Activated CD4-positive, alpha-beta T cell treated with anti-CD3 and anti-CD28 coated beads, Interleukin-2, amount 10 ng/mL, durations not matched to agents 7 days and 5 days (primary cell): ENCODE measurements at regions not wholly inside any gene's neighbourhood (a gene's known extent, or its start where the extent isn't known, plus 50 kb on each side); places are given as distances from the start of the nearest gene placed in this dataset.

Source experiments
- CTCF ChIA-PET: fragments of 350-600 bp; sonication (Branson Sonifier 250); formaldehyde crosslinking; loops from one replicate; lab custom pipeline; 2021; ENCODE audit warnings: antibody characterized with exemption; lab: Charles Lee
- POLR2A ChIA-PET: fragments of 350-600 bp; sonication (Branson Sonifier 250); formaldehyde crosslinking; loops from one replicate; lab custom pipeline; 2021; ENCODE audit warnings: antibody characterized with exemption; lab: Charles Lee
- DNase-seq: peaks from one replicate; pipeline ENCODE4 v3.0.0-alpha.2; 2020
- H3K27ac Mint-ChIP-seq: one replicate; pipeline ENCODE4 v1.8.0; 2021; ENCODE audit warnings: mild to moderate bottlenecking, moderate library complexity, mixed read lengths
- H3K27me3 Mint-ChIP-seq: one replicate; pipeline ENCODE4 v1.8.0; 2021; ENCODE audit warnings: mixed read lengths
- H3K36me3 Mint-ChIP-seq: one replicate; pipeline ENCODE4 v1.8.0; 2021; ENCODE audit warnings: low read depth, mixed read lengths
- H3K4me1 Mint-ChIP-seq: one replicate; pipeline ENCODE4 v1.8.0; 2021; ENCODE audit warnings: mixed read lengths
- H3K4me3 Mint-ChIP-seq: one replicate; pipeline ENCODE4 v1.8.0; 2021; ENCODE audit warnings: mild to moderate bottlenecking, moderate library complexity, mixed read lengths
- H3K9me3 Mint-ChIP-seq: one replicate; pipeline ENCODE4 v1.8.0; 2021; ENCODE audit warnings: mixed read lengths

DNA sequence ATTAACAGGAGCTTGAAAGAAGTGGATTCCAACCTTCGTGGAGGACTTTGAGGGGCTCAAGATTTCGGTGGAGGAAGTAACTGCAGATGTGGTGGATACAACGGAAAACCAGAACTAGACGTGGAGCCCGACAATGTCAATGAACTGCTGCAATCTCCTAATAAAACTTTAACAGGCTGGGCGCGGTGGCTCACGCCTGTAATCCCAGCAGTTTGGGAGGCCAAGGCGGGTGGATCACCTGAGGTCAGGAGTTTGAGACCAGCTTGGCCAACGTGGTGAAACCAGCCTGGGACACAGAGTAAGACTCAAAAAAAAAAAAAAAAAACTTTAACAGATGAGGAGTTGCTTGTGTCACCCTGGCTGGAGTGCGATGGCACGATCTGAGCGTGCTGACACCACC lies 477.8 kb upstream of the MKI67 start:
- Mint-ChIP-seq H3K27ac (no peak overlapping the region), H3K4me3 (no peak overlapping the region), H3K27me3 (no peaks in the 10 kb centered on the region), H3K36me3 (no peaks in the 10 kb centered on the region), H3K4me1 (no peaks in the 10 kb centered on the region), H3K9me3 (no peaks in the 10 kb centered on the region)
- DNase-seq = no peak
- CTCF ChIA-PET = no interaction called here
- POLR2A ChIA-PET = no interaction called here

DNA sequence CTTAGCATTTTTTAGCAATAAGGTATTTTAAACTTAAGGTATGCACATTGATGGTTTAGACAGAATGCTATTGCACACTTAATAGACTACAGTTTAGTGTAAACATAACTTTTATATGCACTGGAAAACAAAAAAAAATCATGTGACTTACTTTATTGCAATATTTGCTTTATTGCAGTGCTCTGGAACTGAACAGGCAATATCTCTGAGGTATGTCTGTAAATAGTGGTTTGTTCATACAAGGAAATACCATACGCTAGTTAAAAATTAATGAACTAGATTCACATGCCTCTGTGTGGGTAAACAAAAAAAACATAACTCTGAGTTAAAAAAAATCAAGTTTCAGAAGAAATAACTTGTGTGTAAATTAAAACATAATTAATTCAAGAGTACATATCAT lies 479.0 kb upstream of the MKI67 start:
- Mint-ChIP-seq H3K9me3 (no peaks in the 10 kb centered on the region), H3K4me1 (no peaks in the 10 kb centered on the region), H3K4me3 (no peak overlapping the region), H3K27me3 (no peaks in the 10 kb centered on the region), H3K27ac (no peak overlapping the region), H3K36me3 (no peaks in the 10 kb centered on the region)
- ChIA-PET POLR2A (no interaction called here), CTCF (no interaction called here)
- no peak for DNase-seq

DNA sequence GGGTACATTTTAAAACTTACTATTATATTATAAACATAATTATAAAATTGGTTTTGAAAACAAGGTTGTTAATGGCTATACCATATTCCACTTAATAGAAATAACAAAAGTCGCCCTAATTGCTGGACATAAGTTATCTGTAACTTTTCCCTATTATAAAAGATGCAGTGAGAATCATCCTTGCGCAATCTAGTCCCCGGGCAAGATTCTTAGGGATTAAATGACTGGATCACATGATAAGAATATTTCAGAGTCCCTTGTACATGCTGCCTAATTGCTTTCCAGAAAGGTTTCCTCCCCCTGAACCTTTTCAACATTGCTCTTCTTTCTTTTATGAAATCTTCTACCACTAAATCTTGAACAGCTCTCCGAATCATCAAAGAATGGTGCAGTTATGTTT lies 479.8 kb upstream of the MKI67 start:
- no peaks in the 10 kb centered on the region for H3K4me1 Mint-ChIP-seq
- no peak for DNase-seq
- no peaks in the 10 kb centered on the region for H3K9me3 Mint-ChIP-seq
- ChIA-PET CTCF (no interaction called here), POLR2A (no interaction called here)
- H3K27ac Mint-ChIP-seq = no peak overlapping the region
- no peaks in the 10 kb centered on the region for H3K36me3 Mint-ChIP-seq
- H3K4me3 Mint-ChIP-seq = no peak overlapping the region
- H3K27me3 Mint-ChIP-seq = no peaks in the 10 kb centered on the region

DNA sequence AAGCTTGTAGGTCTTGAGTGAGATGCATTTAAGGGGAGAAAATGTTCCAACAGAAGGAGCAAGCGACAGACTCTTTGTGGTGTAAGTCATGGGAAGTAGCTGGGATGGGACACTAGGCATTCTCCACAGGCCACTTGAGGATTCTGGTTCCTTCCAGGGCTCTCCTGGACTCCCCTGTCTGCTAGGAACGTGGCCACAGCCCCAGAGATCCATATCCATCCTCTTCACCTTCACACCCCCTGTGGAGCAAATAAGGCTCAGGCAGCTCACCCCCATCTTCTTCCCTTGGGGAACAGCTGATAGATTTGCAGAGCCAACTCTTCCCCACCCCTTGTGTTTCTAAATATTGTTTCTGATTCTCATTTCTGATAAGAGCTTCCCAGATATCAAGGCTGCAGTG lies 482.6 kb upstream of the MKI67 start:
- CTCF ChIA-PET = no interaction called here
- no peaks in the 10 kb centered on the region for H3K36me3 Mint-ChIP-seq
- H3K27me3 Mint-ChIP-seq = no peaks in the 10 kb centered on the region
- no peak overlapping the region for H3K4me3 Mint-ChIP-seq
- no peak overlapping the region for H3K27ac Mint-ChIP-seq
- DNase-seq = no peak
- POLR2A ChIA-PET = no interaction called here
- H3K4me1 Mint-ChIP-seq = no peaks in the 10 kb centered on the region
- no peaks in the 10 kb centered on the region for H3K9me3 Mint-ChIP-seq

DNA sequence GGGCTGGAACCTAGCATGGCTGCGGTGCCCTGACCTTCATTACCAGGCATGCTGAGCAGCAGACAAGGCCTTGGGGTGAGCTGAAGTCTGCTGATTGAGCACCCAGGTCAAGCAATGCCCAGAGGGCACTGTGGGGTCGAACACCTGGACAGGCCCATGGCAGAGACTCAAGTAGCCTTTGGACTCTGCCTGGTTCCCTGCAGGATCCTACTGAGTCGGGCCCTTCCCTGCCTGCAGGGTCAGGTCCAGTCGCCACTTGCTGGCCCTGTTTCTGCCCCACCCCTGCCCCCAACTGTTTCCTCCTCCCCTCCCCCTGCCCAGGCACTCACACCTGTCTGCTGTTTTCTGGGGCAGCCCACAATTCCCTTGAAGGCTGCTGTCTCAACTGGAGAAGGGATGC lies 483.2 kb upstream of the MKI67 start:
- no peaks in the 10 kb centered on the region for H3K9me3 Mint-ChIP-seq
- H3K4me3 Mint-ChIP-seq = no peak overlapping the region
- no peak for DNase-seq
- H3K27me3 Mint-ChIP-seq = no peaks in the 10 kb centered on the region
- H3K4me1 Mint-ChIP-seq = no peaks in the 10 kb centered on the region
- ChIA-PET CTCF (no interaction called here), POLR2A (no interaction called here)
- H3K36me3 Mint-ChIP-seq = no peaks in the 10 kb centered on the region
- no peak overlapping the region for H3K27ac Mint-ChIP-seq

DNA sequence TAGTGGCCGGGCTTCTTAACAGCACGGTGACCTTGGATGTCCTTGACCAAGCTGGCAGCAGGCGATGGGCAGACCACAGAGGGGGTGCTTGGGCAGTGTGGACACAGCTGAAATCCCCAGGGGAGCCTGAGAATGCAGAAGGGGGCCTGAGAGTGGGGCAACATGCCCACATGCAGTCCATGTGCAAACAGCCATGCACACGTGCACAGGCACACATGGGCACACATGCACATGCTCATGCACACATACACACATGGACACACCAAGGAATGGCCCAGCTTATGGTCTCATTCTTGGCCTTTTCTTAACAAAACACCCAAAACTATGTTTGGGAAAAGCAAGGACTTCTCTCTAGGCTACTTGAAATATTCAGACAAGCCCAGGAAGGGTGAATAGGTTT lies 483.9 kb upstream of the MKI67 start:
- DNase-seq = no peak
- ChIA-PET CTCF (no interaction called here), POLR2A (no interaction called here)
- Mint-ChIP-seq H3K36me3 (no peaks in the 10 kb centered on the region), H3K27ac (no peak overlapping the region), H3K4me3 (no peak overlapping the region), H3K27me3 (no peaks in the 10 kb centered on the region), H3K9me3 (no peaks in the 10 kb centered on the region), H3K4me1 (no peaks in the 10 kb centered on the region)

DNA sequence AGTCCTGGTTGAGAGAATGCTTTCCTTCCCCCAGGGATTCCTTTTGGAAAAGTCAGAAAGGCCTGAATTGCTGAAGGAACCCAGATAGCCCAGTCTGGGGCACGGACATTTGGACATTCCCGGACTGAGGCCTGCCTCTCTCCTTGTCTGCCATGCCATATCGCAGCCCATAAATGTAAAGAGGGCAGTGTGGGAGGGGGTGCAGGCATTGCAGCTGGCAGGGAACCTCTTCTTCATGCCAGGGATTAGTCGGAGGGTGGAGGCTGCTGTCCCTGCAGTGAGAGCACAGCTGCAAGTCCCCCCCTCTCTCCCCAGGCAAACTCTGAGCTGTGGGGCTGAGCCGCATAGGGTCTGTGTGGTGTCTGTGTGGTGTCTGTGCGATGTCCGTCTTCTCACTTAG lies 486.0 kb upstream of the MKI67 start:
- no peaks in the 10 kb centered on the region for H3K27me3 Mint-ChIP-seq
- no peaks in the 10 kb centered on the region for H3K4me1 Mint-ChIP-seq
- POLR2A ChIA-PET = no interaction called here
- no peaks in the 10 kb centered on the region for H3K36me3 Mint-ChIP-seq
- CTCF ChIA-PET = interaction anchor here (1.2 kb wide), 1 partner anchor 14 kb away, joined by 4 read pairs; no protein-coding TSS in a partner anchor
- H3K27ac Mint-ChIP-seq = no peak overlapping the region
- no peak for DNase-seq
- no peaks in the 10 kb centered on the region for H3K9me3 Mint-ChIP-seq
- no peak overlapping the region for H3K4me3 Mint-ChIP-seq

DNA sequence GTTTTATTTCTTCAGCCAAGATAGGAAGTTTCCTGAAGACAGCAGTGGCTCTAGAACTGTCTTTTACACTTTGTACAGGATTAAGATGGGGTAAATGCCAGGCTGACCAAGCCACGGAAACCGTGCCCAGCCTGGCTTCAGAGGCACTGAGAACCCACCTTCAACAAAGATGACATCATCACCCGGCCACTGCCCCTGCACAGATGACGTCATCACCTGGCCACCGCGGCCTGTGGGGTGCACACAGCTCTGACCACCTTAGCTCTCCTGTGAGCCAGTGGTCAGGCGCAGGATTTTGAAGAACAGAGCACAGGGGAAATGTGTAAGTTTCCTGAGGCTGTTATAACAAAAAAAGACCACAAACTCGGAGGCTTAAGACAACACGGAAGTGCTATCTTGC lies 486.4 kb upstream of the MKI67 start:
- ChIA-PET POLR2A (no interaction called here), CTCF (no interaction called here)
- Mint-ChIP-seq H3K27ac (no peak overlapping the region), H3K4me1 (no peaks in the 10 kb centered on the region), H3K36me3 (no peaks in the 10 kb centered on the region), H3K9me3 (no peaks in the 10 kb centered on the region), H3K27me3 (no peaks in the 10 kb centered on the region), H3K4me3 (no peak overlapping the region)
- DNase-seq = no peak

DNA sequence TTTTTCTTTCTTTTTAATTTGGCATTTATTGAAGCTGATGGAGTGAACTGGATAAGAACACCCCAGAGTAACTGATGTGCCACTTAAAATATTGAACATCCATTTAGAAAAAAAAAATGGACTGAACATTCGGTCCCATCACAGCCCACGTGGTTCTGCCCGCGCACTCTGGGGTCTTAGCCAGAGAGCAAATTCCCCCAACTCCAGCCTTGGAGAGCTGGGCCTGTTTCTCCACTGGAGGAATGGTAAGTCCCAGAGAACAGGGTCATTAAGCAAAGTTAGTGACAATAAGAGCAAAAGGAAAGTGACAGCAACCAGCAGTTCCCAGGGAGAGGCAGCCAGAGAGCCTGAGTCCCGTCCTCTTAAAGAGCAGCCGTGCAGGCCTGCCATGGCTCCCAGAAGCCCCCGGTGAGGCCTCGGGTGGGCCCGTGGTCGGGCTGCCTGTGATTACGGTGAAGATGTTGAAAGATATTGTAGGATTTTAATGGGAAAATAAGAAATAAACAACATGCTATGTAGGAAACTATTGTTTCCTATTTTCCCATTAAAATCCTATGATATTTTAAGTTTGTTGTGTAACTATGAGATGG lies 487.9 kb upstream of the MKI67 start:
- H3K9me3 Mint-ChIP-seq = no peaks in the 10 kb centered on the region
- CTCF ChIA-PET = no interaction called here
- no peak for DNase-seq
- no peaks in the 10 kb centered on the region for H3K36me3 Mint-ChIP-seq
- no peaks in the 10 kb centered on the region for H3K4me1 Mint-ChIP-seq
- H3K4me3 Mint-ChIP-seq = no peak overlapping the region
- no peak overlapping the region for H3K27ac Mint-ChIP-seq
- H3K27me3 Mint-ChIP-seq = no peaks in the 10 kb centered on the region
- POLR2A ChIA-PET = no interaction called here

DNA sequence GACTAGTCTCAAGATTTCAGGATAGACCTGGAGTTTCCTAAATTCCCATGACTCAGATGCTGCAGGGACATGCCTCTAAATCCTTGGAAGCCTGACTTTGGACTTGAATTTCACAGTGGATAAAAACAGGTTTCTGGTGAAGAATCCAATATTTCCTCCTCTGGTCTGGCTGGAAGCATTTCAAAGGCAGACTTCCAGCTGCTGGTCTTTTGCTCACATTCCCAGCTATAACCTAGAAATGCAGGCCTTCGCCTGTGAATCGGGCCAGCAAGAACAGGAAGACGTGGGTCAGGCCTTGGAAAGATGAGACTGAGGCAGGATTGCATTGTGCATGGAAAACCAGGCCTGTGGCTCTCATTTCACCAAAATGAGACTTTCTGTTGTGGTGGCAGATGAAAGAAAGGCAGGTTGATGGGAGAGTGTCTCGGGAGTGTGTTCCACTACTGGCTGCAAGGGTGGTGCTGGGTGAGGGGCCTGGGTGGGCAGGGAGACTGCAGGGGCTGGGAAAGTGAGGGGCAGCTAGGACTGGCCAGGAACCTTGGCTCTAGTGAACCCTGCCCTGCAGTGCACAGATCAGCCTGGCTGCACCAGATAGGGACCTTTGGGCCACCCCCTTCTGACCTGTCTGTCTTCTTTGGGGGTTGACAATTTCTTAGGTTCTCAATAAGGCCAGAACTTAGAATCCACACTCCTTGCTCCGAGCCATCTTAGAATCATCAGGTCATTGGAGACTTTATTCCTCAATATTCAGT lies 488.8 kb upstream of the MKI67 start:
- no peaks in the 10 kb centered on the region for H3K4me1 Mint-ChIP-seq
- CTCF ChIA-PET = no interaction called here
- POLR2A ChIA-PET = no interaction called here
- H3K27ac Mint-ChIP-seq = no peak overlapping the region
- no peaks in the 10 kb centered on the region for H3K36me3 Mint-ChIP-seq
- no peaks in the 10 kb centered on the region for H3K9me3 Mint-ChIP-seq
- H3K27me3 Mint-ChIP-seq = no peaks in the 10 kb centered on the region
- no peak overlapping the region for H3K4me3 Mint-ChIP-seq
- DNase-seq = no peak

DNA sequence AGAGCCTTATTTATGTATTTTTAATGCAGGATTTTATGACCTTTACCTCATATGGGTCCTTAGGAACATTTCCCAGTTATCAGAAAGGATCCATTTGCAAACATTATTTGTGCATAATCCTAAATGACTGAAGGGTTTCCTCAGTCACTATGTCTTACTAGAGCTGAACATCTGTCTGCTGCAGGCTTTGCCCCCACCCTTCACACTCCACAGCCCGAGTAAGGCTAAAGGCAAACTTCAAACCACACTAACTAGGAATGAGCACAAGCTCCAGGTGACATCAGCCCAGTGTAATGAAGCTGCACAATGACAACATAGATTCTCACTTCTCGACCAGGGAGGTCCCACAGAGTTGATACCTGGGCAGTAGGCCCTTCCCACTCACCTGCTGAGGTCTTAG lies 491.3 kb upstream of the MKI67 start:
- Mint-ChIP-seq H3K4me1 (no peaks in the 10 kb centered on the region), H3K4me3 (no peak overlapping the region), H3K27me3 (no peaks in the 10 kb centered on the region), H3K27ac (no peak overlapping the region), H3K36me3 (no peaks in the 10 kb centered on the region), H3K9me3 (no peaks in the 10 kb centered on the region)
- no peak for DNase-seq
- ChIA-PET CTCF (no interaction called here), POLR2A (no interaction called here)

DNA sequence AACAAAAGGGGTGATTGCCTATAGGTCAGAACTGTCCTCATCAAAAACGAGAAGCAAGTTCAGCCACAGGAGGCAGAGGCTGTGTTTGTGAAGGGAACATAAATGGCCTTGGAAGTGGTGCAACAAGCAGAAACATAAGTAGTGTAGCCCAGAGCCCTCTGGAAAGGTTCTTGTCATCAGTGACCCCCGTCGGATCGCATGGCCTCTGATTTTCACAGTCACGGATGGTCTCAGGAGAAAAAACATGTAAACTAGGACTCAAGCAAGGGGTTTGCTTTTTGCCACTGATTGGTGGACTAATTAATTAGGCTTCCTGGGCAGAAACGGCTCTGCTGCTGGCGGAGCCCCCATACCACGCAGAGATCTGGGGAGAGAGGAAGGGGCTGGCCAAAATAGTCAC lies 496.5 kb upstream of the MKI67 start:
- no peak for DNase-seq
- CTCF ChIA-PET = no interaction called here
- POLR2A ChIA-PET = no interaction called here
- Mint-ChIP-seq H3K27me3 (no peaks in the 10 kb centered on the region), H3K4me3 (no peak overlapping the region), H3K9me3 (no peaks in the 10 kb centered on the region), H3K36me3 (no peaks in the 10 kb centered on the region), H3K4me1 (no peaks in the 10 kb centered on the region), H3K27ac (no peak overlapping the region)

DNA sequence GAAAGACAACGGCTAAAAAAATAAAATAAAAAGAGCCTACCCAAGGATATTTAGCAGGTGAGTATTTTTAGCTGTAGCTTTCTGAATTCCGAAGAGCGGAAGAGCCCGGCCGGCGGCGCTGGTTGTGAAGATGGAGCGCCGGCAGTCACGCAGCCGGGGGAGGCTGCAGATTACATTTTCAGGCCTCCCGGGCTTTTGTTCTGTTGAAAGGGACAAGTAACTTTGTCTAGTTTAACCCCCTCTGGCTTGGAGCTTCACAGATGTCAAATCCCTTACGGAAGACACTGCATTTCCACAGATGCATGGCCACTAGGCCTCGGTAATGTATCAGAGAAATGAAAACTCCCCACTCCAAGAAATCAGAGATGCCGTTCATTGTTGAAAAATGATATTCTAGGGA lies 497.6 kb upstream of the MKI67 start:
- H3K9me3 Mint-ChIP-seq = no peaks in the 10 kb centered on the region
- CTCF ChIA-PET = interaction anchor here (0.6 kb wide), 1 partner anchor 11 kb away, joined by 3 read pairs; no protein-coding TSS in a partner anchor
- H3K27ac Mint-ChIP-seq = no peak overlapping the region
- H3K4me1 Mint-ChIP-seq = no peaks in the 10 kb centered on the region
- no peak overlapping the region for H3K4me3 Mint-ChIP-seq
- DNase-seq = no peak
- no peaks in the 10 kb centered on the region for H3K27me3 Mint-ChIP-seq
- POLR2A ChIA-PET = no interaction called here
- no peaks in the 10 kb centered on the region for H3K36me3 Mint-ChIP-seq
